ENCODE measurements at regions not wholly inside any gene's neighbourhood (a gene's known extent, or its start where the extent isn't known, plus 50 kb on each side); places are given as distances from the start of the nearest gene placed in this dataset.

DNA sequence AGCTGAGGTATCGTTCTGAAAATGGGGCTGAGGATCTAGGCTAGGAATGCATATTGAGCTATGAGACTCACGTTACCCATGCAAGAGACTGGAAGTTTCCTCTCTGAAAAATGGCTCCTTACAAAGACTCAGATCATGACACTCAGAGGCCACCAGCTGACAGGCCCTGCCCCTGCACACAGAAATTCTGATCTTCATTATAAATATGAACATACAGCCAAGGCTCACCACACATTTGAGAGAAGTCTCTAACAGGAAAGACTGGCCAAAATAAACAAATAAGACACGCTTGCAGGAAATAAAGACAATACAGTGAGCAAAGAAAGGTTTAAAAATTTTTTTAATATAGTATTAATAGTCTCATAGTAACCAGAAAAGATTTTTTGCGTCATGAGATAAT is 365.9 kb downstream of the NFIB start:
- in situ Hi-C loops (cut with HindIII; ENCODE audit: low pct_unique_long_range_greater_than_20kb, low sequenced_read_pairs), result no loop called here
- H3K27me3 ChIP-seq (ENCODE audit: control insufficient read depth, insufficient read depth, low read length), result no peaks in the 10 kb centered on the region
- BruUV-seq (replicated peaks), result no TSS peak
- no peak overlapping the region for H3K27ac ChIP-seq (ENCODE audit: low read length)
- ATAC-seq (no peak), DNase-seq (ENCODE audit: low read depth, low spot score) (no peak)
- intact Hi-C loops (cut with micrococcal nuclease; ENCODE audit: unreplicated experiment), result no loop called here
- ChIA-PET CTCF (no interaction called here), POLR2A (no interaction called here)
- no peaks in the 10 kb centered on the region for H3K9me3 ChIP-seq (ENCODE audit: control insufficient read depth, insufficient read depth, low read depth, low read length)
- TF ChIP-seq CTCF (IDR thresholded peaks at IDR 0.05), result no peak
- no peak for TF ChIP-seq SIN3A (IDR thresholded peaks at IDR 0.05; ENCODE audit: borderline replicate concordance, insufficient read depth, low read depth, low read length)
- TF ChIP-seq TCF7L2 (IDR thresholded peaks at IDR 0.05; ENCODE audit: low read depth, low read length), result no peak
- no peak for TF ChIP-seq POLR2AphosphoS5 (IDR thresholded peaks at IDR 0.05; ENCODE audit: low read depth, low read length)
- TF ChIP-seq, protein P1, sequence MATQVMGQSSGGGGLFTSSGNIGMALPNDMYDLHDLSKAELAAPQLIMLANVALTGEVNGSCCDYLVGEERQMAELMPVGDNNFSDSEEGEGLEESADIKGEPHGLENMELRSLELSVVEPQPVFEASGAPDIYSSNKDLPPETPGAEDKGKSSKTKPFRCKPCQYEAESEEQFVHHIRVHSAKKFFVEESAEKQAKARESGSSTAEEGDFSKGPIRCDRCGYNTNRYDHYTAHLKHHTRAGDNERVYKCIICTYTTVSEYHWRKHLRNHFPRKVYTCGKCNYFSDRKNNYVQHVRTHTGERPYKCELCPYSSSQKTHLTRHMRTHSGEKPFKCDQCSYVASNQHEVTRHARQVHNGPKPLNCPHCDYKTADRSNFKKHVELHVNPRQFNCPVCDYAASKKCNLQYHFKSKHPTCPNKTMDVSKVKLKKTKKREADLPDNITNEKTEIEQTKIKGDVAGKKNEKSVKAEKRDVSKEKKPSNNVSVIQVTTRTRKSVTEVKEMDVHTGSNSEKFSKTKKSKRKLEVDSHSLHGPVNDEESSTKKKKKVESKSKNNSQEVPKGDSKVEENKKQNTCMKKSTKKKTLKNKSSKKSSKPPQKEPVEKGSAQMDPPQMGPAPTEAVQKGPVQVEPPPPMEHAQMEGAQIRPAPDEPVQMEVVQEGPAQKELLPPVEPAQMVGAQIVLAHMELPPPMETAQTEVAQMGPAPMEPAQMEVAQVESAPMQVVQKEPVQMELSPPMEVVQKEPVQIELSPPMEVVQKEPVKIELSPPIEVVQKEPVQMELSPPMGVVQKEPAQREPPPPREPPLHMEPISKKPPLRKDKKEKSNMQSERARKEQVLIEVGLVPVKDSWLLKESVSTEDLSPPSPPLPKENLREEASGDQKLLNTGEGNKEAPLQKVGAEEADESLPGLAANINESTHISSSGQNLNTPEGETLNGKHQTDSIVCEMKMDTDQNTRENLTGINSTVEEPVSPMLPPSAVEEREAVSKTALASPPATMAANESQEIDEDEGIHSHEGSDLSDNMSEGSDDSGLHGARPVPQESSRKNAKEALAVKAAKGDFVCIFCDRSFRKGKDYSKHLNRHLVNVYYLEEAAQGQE (IDR thresholded peaks at IDR 0.05; ENCODE audit: insufficient read depth in 1 of 2, low read depth in 2 of 2, low read length in 1 of 2), result no peak
- H3K36me3 ChIP-seq (ENCODE audit: control insufficient read depth, insufficient read depth, low read length), result no peaks in the 10 kb centered on the region
- no peaks in the 10 kb centered on the region for H3K4me1 ChIP-seq (ENCODE audit: control insufficient read depth, insufficient read depth, low read length)
- H3K4me3 ChIP-seq (ENCODE audit: low read depth in 2 of 2, low read length in 2 of 2), result no peak overlapping the region

- in situ Hi-C loops (cut with HindIII; ENCODE audit: low pct_unique_long_range_greater_than_20kb, low sequenced_read_pairs), result no loop called here
- TF ChIP-seq SIN3A (IDR thresholded peaks at IDR 0.05; ENCODE audit: borderline replicate concordance, insufficient read depth, low read depth, low read length) (no peak), TCF7L2 (IDR thresholded peaks at IDR 0.05; ENCODE audit: low read depth, low read length) (no peak), CTCF (IDR thresholded peaks at IDR 0.05) (no peak), POLR2AphosphoS5 (IDR thresholded peaks at IDR 0.05; ENCODE audit: low read depth, low read length) (no peak)
- TF ChIP-seq, protein P1 (IDR thresholded peaks at IDR 0.05; ENCODE audit: insufficient read depth in 1 of 2, low read depth in 2 of 2, low read length in 1 of 2), result no peak
These were observed 370.8 kb downstream of the NFIB start for GRCh38 chr9:13943176-13943575.

More at GRCh38 chr9:13943176-13943575, 370.8 kb downstream of the NFIB start:
- H3K9me3 ChIP-seq (ENCODE audit: control insufficient read depth, insufficient read depth, low read depth, low read length), result no peaks in the 10 kb centered on the region
- H3K27ac ChIP-seq (ENCODE audit: low read length), result no peak overlapping the region
- no TSS peak for BruUV-seq (replicated peaks)
- POLR2A ChIA-PET, result no interaction called here
- no peak overlapping the region for H3K4me3 ChIP-seq (ENCODE audit: low read depth in 2 of 2, low read length in 2 of 2)
- intact Hi-C loops (cut with micrococcal nuclease; ENCODE audit: unreplicated experiment), result no loop called here
- H3K27me3 ChIP-seq (ENCODE audit: control insufficient read depth, insufficient read depth, low read length), result no peaks in the 10 kb centered on the region
- DNase-seq (ENCODE audit: low read depth, low spot score) (no peak), ATAC-seq (no peak)
- no peaks in the 10 kb centered on the region for H3K36me3 ChIP-seq (ENCODE audit: control insufficient read depth, insufficient read depth, low read length)
- no peaks in the 10 kb centered on the region for H3K4me1 ChIP-seq (ENCODE audit: control insufficient read depth, insufficient read depth, low read length)
- CTCF ChIA-PET, result no interaction called here
